Pancreas (tissue), 10 donors: ENCODE measurements at regions not wholly inside any gene's neighbourhood (a gene's known extent, or its start where the extent isn't known, plus 50 kb on each side); places are given as distances from the start of the nearest gene placed in this dataset.

ENCODE experiments used
- ATAC-seq, 4 donors: fragments of 200-7000 bp; cut with Tn5 transposase; one replicate each; pipeline versions ENCODE4 v1.8.0 to v1.9.1; 2020; ENCODE audit warnings: mild to moderate bottlenecking in 4 of 4, moderate library complexity in 4 of 4
- DNase-seq, 6 donors: peaks; one replicate each; pipeline ENCODE4 v3.0.0-alpha.2; 2020
- FAIRE-seq: peaks from 2 replicates; lab custom pipeline; 2012; peaks lifted over from hg19 to GRCh38; lab: Jason Lieb, UNC
- H3K27ac ChIP-seq, 4 donors: fragments of 200-600 bp; sonication (generic); 1 replicate in 3 of 4; 2 replicates in 1 of 4; pipeline versions ENCODE4 v1.5.0 to v1.8.0; 2020
- H3K27me3 ChIP-seq, 4 donors: fragments of 200-600 bp; one replicate each; pipeline ENCODE4 v1.8.0; 2021
- H3K36me3 ChIP-seq, 3 donors: fragments of 200-600 bp; sonication (generic) in 1 of 3; one replicate each; pipeline versions ENCODE4 v1.5.0 to v1.8.0; 2020 to 2021
- H3K4me1 ChIP-seq, 3 donors: fragments of 200-600 bp; one replicate each; pipeline ENCODE4 v1.8.0; 2021
- H3K4me3 ChIP-seq, 4 donors: fragments of 200-600 bp; sonication (generic) in 2 of 4; one replicate each; pipeline versions ENCODE4 v1.5.0 to v1.8.0; 2020 to 2021
- H3K9me3 ChIP-seq, 4 donors: fragments of 200-600 bp; one replicate each; pipeline ENCODE4 v1.8.0; 2021
- CTCF ChIP-seq, 4 donors: fragments of 200-600 bp; sonication (generic) in 3 of 4; IDR thresholded peaks; one replicate each; pipeline versions ENCODE4 v1.5.0 to v1.8.0; 2021; ENCODE audit warnings: antibody characterized with exemption in 4 of 4
- WGBS, 2 donors: extraction: QIAGEN DNeasy Blood & Tissue Kit; methylation state at CpG; one replicate each; pipeline ENCODE4 v1.1.7; 2013; 5-methylcytosine and 5-hydroxymethylcytosine counted together
- intact Hi-C, 3 donors: fragments of 100-400 bp; cut with DNase I; formaldehyde crosslinking; loops; one replicate each; pipeline versions ENCODE4 v1.11.1 to v1.14.2; 2022
- donor health status: healthy with polysubstance abuse.
- donor health status: DM: no; HTN: no; CAD: no; lungs with moderate emphysema.
- donor health status: DM: no; HTN: no; CAD: no.
- donor health status: control.
- donor health status: control.
- donor health status: Bipolar disorder and iron deficiency.
- donor health status: DM: yes; HTN: yes; CAD: no.
- donor health status: DM: no; HTN: no; CAD: no.
- donor health status: DM: no; HTN: no; CAD: no.
- donor health status: DM: yes; HTN: yes; CAD: no.

GRCh38 chr20:60214901-60215815 is 256.9 kb downstream of the CDH26 start:
- no peak overlapping the region for H3K4me3 ChIP-seq
- no peak for FAIRE-seq
- no peak for TF ChIP-seq CTCF (IDR thresholded peaks at IDR 0.05)
- DNase-seq: no peak
- no peak for ATAC-seq
- no peaks in the 10 kb centered on the region for H3K36me3 ChIP-seq
- 34 to 55% methylated on average over 17 of the region's 17 CpGs for WGBS, 2 donors
- intact Hi-C loops: no loop called here
- H3K4me1 ChIP-seq: no peaks in the 10 kb centered on the region
- no peak overlapping the region for H3K27ac ChIP-seq
- H3K9me3 ChIP-seq: no peaks in the 10 kb centered on the region
- no peaks in the 10 kb centered on the region for H3K27me3 ChIP-seq

- Histone ChIP-seq H3K27me3 (no peaks in the 10 kb centered on the region), H3K4me3 (no peak overlapping the region), H3K27ac (no peak overlapping the region), H3K9me3 (no peaks in the 10 kb centered on the region), H3K4me1 (no peaks in the 10 kb centered on the region), H3K36me3 (no peaks in the 10 kb centered on the region)
- FAIRE-seq (no peak), DNase-seq (no peak), ATAC-seq (no peak)
- TF ChIP-seq CTCF (IDR thresholded peaks at IDR 0.05): no peak
- WGBS, 2 donors: 33 to 63% methylated on average over 11 of the region's 11 CpGs
- intact Hi-C loops: no loop called here
Measured at GRCh38 chr20:60215816-60216730, 257.9 kb downstream of the CDH26 start.

GRCh38 chr20:60219231-60219630 is 261.0 kb downstream of the CDH26 start:
- intact Hi-C loops: no loop called here
- no peak for DNase-seq
- H3K27me3 ChIP-seq: no peaks in the 10 kb centered on the region
- 68 to 84% methylated on average over 4 of the region's 4 CpGs for WGBS, 2 donors
- H3K4me1 ChIP-seq: no peaks in the 10 kb centered on the region
- no peak overlapping the region for H3K4me3 ChIP-seq
- no peak for ATAC-seq
- H3K27ac ChIP-seq: no peak overlapping the region
- no peak for FAIRE-seq
- H3K9me3 ChIP-seq: no peaks in the 10 kb centered on the region
- TF ChIP-seq CTCF (IDR thresholded peaks at IDR 0.05): no peak
- no peaks in the 10 kb centered on the region for H3K36me3 ChIP-seq

- Histone ChIP-seq H3K4me1 (no peaks in the 10 kb centered on the region), H3K36me3 (no peaks in the 10 kb centered on the region), H3K27me3 (no peaks in the 10 kb centered on the region), H3K4me3 (no peak overlapping the region), H3K27ac (no peak overlapping the region), H3K9me3 (no peaks in the 10 kb centered on the region)
- ATAC-seq: no peak
- DNase-seq: no peak
- intact Hi-C loops: no loop called here
- no peak for TF ChIP-seq CTCF (IDR thresholded peaks at IDR 0.05)
- 51 to 73% methylated on average over 9 of the region's 9 CpGs for WGBS, 2 donors
- FAIRE-seq: no peak
Measured at GRCh38 chr20:60219984-60220562, 261.9 kb downstream of the CDH26 start.
